Stimulated activated CD8-positive, alpha-beta memory T cell treated with anti-CD3 and anti-CD28 coated beads, Interleukin-15, amount 100 ng/mL, for 24 hours (primary cell): ENCODE measurements at regions not wholly inside any gene's neighbourhood (a gene's known extent, or its start where the extent isn't known, plus 50 kb on each side); places are given as distances from the start of the nearest gene placed in this dataset.
"Not testable (repeated sequence)": the region's sequence is repeated elsewhere in the genome, so short reads cannot be mapped to it uniquely, and the experiment has no call there.

Experiments used
- DNase-seq: peaks from one replicate; pipeline ENCODE4 v3.0.0-alpha.2; 2020; ENCODE audit warnings: low read depth

GRCh38 chr16:18263046-18263445, 73.5 kb downstream of the NPIPA8 start:
- DNase-seq, result not testable (repeated sequence)

GRCh38 chr16:18261848-18262247, 74.7 kb downstream of the NPIPA8 start:
- not testable (repeated sequence) for DNase-seq

- not testable (repeated sequence) for DNase-seq
These were observed 76.9 kb downstream of the NPIPA8 start for GRCh38 chr16:18259496-18260176.

- not testable (repeated sequence) for DNase-seq
These were observed 83.6 kb downstream of the NPIPA8 start for GRCh38 chr16:18252943-18253342.

- not testable (repeated sequence) for DNase-seq
These were observed 106.0 kb downstream of the NPIPA8 start for GRCh38 chr16:18230505-18230904.

GRCh38 chr16:18222054-18223009, 114.2 kb downstream of the NPIPA8 start:
- not testable (repeated sequence) for DNase-seq

GRCh38 chr16:18217741-18218140, 118.8 kb downstream of the NPIPA8 start:
- DNase-seq, result not testable (repeated sequence)

- not testable (repeated sequence) for DNase-seq
These were observed 119.7 kb downstream of the NPIPA8 start for GRCh38 chr16:18216814-18217213.

- not testable (repeated sequence) for DNase-seq
These were observed 122.7 kb downstream of the NPIPA8 start for GRCh38 chr16:18213810-18214209.

GRCh38 chr16:18211505-18211904, 125.0 kb downstream of the NPIPA8 start:
- DNase-seq, result not testable (repeated sequence)

GRCh38 chr16:18204786-18205185, 131.8 kb downstream of the NPIPA8 start:
- DNase-seq, result not testable (repeated sequence)

- not testable (repeated sequence) for DNase-seq
These were observed 132.2 kb downstream of the NPIPA8 start for GRCh38 chr16:18204309-18204708.

GRCh38 chr16:18201511-18201910, 135.0 kb downstream of the NPIPA8 start:
- DNase-seq, result not testable (repeated sequence)

- DNase-seq, result not testable (repeated sequence)
These were observed 144.1 kb downstream of the NPIPA8 start for GRCh38 chr16:18192389-18192788.

- not testable (repeated sequence) for DNase-seq
These were observed 146.4 kb downstream of the NPIPA8 start for GRCh38 chr16:18190179-18190578.

GRCh38 chr16:18184755-18185154, 151.8 kb downstream of the NPIPA8 start:
- DNase-seq, result not testable (repeated sequence)

- DNase-seq, result not testable (repeated sequence)
These were observed 155.5 kb downstream of the NPIPA8 start for GRCh38 chr16:18181028-18181427.

GRCh38 chr16:18173945-18174497, 162.5 kb downstream of the NPIPA8 start:
- DNase-seq, result not testable (repeated sequence)

- DNase-seq, result not testable (repeated sequence)
These were observed 174.2 kb downstream of the NPIPA8 start for GRCh38 chr16:18162293-18162692.

GRCh38 chr16:18161224-18161623, 175.3 kb downstream of the NPIPA8 start:
- not testable (repeated sequence) for DNase-seq

- not testable (repeated sequence) for DNase-seq
These were observed 177.4 kb downstream of the NPIPA8 start for GRCh38 chr16:18159185-18159584.

- not testable (repeated sequence) for DNase-seq
These were observed 178.7 kb downstream of the NPIPA8 start for GRCh38 chr16:18157854-18158253.
